ENCODE measurements at regions not wholly inside any gene's neighbourhood (a gene's known extent, or its start where the extent isn't known, plus 50 kb on each side); places are given as distances from the start of the nearest gene placed in this dataset.

GRCh38 chr12:89779090-89779489, 70.5 kb upstream of the ATP2B1 start:
- TF ChIP-seq, protein P1, sequence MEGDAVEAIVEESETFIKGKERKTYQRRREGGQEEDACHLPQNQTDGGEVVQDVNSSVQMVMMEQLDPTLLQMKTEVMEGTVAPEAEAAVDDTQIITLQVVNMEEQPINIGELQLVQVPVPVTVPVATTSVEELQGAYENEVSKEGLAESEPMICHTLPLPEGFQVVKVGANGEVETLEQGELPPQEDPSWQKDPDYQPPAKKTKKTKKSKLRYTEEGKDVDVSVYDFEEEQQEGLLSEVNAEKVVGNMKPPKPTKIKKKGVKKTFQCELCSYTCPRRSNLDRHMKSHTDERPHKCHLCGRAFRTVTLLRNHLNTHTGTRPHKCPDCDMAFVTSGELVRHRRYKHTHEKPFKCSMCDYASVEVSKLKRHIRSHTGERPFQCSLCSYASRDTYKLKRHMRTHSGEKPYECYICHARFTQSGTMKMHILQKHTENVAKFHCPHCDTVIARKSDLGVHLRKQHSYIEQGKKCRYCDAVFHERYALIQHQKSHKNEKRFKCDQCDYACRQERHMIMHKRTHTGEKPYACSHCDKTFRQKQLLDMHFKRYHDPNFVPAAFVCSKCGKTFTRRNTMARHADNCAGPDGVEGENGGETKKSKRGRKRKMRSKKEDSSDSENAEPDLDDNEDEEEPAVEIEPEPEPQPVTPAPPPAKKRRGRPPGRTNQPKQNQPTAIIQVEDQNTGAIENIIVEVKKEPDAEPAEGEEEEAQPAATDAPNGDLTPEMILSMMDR (IDR thresholded peaks at IDR 0.05; ENCODE audit: borderline replicate concordance): no peak
- Histone ChIP-seq H3K27me3 (ENCODE audit: low read depth) (peaks cover 83% of the 10 kb centered on the region), H3K9me3 (replicated peaks) (no peaks in the 10 kb centered on the region), H3K36me3 (no peaks in the 10 kb centered on the region), H3K4me1 (peaks cover 10% of the 10 kb centered on the region), H3K27ac (replicated peaks) (no peak overlapping the region), H3K4me3 (no peak overlapping the region)
- DNase-seq: no peak
- intact Hi-C loops (cut with micrococcal nuclease): no loop called here

DNA sequence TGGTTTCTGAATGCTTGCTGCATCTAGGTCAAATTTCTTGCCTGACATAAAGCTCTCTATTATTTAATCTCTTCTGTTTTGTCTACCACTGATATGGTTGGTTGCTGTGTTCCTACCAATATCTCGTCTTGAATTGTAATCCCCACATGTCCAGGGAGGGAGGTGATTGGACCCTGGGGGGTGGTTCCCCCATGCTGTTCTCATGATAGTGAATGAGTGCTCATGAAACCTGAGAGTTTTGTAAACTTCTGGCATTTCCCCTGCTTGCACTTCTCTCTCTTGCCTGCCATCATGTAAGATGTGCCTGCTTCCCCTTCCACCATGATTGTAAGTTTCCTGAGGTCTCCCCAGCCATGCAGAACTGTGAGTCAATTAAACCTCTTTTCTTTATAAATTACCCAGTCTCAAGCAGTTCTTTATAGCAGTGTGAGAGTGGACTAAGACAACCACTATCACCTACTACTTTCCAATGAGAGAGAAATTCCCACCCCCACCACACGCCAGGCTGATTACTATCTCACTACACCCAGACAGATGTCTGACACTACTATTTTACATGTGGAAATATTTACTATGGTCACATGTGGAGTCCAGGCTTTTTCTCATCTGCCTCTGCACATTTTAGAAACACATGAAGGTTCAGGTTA, 69.2 kb upstream of the ATP2B1 start:
- intact Hi-C loops (cut with micrococcal nuclease): no loop called here
- TF ChIP-seq, protein P1 (IDR thresholded peaks at IDR 0.05; ENCODE audit: borderline replicate concordance): no peak

DNA sequence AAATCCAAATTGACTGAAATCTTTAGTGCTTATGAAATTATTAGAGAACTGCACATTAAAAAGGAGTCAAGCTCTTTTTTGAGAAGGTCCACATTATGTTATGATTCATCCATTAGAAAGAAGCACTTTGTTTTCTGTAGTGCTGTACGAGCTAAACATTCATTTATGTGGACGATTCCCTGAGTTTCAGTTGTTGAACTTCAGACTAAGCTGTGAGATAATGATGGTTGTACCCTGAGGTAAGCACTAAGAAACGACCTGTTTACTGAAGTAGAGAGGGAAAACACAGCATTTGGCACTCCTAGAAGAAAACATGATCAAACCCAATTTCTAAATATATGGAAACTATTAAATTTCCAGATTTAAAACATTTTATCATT, 67.3 kb upstream of the ATP2B1 start:
- TF ChIP-seq, protein P1 (IDR thresholded peaks at IDR 0.05; ENCODE audit: borderline replicate concordance): no peak

More for the DNA sequence above, 69.2 kb upstream of the ATP2B1 start:
- no peak overlapping the region for H3K4me3 ChIP-seq
- H3K4me1 ChIP-seq: no peaks in the 10 kb centered on the region
- no peak overlapping the region for H3K27ac ChIP-seq (replicated peaks)
- H3K27me3 ChIP-seq (ENCODE audit: low read depth): peaks cover 95% of the 10 kb centered on the region
- no peak for DNase-seq
- peaks cover 3% of the 10 kb centered on the region for H3K9me3 ChIP-seq (replicated peaks)
- no peaks in the 10 kb centered on the region for H3K36me3 ChIP-seq

GRCh38 chr12:89775063-89775985, 66.7 kb upstream of the ATP2B1 start:
- peaks cover 78% of the 10 kb centered on the region for H3K27me3 ChIP-seq (ENCODE audit: low read depth)
- peaks cover 3% of the 10 kb centered on the region for H3K9me3 ChIP-seq (replicated peaks)
- no peak overlapping the region for H3K4me3 ChIP-seq
- intact Hi-C loops (cut with micrococcal nuclease): no loop called here
- H3K36me3 ChIP-seq: no peaks in the 10 kb centered on the region
- TF ChIP-seq, protein P1 (IDR thresholded peaks at IDR 0.05; ENCODE audit: borderline replicate concordance): no peak
- H3K4me1 ChIP-seq: no peaks in the 10 kb centered on the region
- no peak overlapping the region for H3K27ac ChIP-seq (replicated peaks)
- DNase-seq: no peak

More for the DNA sequence above, 67.3 kb upstream of the ATP2B1 start:
- H3K4me1 ChIP-seq: no peaks in the 10 kb centered on the region
- H3K4me3 ChIP-seq: no peak overlapping the region
- no peaks in the 10 kb centered on the region for H3K36me3 ChIP-seq
- peaks cover 3% of the 10 kb centered on the region for H3K9me3 ChIP-seq (replicated peaks)
- intact Hi-C loops (cut with micrococcal nuclease): no loop called here
- no peak for DNase-seq
- no peak overlapping the region for H3K27ac ChIP-seq (replicated peaks)
- H3K27me3 ChIP-seq (ENCODE audit: low read depth): peaks cover 84% of the 10 kb centered on the region

DNA sequence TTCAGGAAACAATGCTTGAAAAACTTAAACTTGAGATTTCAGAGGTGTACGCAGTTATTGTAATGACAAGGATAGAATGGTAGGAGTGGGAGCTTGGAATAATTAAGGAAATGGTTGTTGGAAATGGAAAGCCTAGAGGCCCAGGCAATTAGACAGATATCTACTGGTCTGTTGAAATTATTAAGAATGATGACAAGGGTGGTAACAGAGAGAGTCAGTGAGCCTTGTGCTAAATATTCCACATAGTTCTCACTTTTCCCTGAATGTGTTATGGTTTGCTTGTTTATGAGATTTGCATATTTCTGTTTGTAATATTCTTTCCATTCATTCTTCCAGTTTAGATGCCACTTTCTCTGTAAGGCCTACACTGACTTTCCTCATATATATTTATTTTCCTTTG, 66.0 kb upstream of the ATP2B1 start:
- peaks cover 3% of the 10 kb centered on the region for H3K9me3 ChIP-seq (replicated peaks)
- TF ChIP-seq, protein P1 (IDR thresholded peaks at IDR 0.05; ENCODE audit: borderline replicate concordance): no peak
- intact Hi-C loops (cut with micrococcal nuclease): no loop called here

More for the DNA sequence above, 66.0 kb upstream of the ATP2B1 start:
- no peaks in the 10 kb centered on the region for H3K4me1 ChIP-seq
- H3K36me3 ChIP-seq: no peaks in the 10 kb centered on the region
- no peak overlapping the region for H3K27ac ChIP-seq (replicated peaks)
- DNase-seq: no peak
- peaks cover 71% of the 10 kb centered on the region for H3K27me3 ChIP-seq (ENCODE audit: low read depth)
- no peak overlapping the region for H3K4me3 ChIP-seq

Measured in left ventricle myocardium inferior (tissue), 1 donor.